ENCODE measurements at regions not wholly inside any gene's neighbourhood (a gene's known extent, or its start where the extent isn't known, plus 50 kb on each side); places are given as distances from the start of the nearest gene placed in this dataset.

- Histone ChIP-seq H3K4me1 (ENCODE audit: insufficient read depth, insufficient read length) (peaks cover 3% of the 10 kb centered on the region), H3K36me3 (ENCODE audit: insufficient read depth, insufficient read length, low read length) (no peaks in the 10 kb centered on the region), H3K9me3 (ENCODE audit: insufficient read depth, low read length) (peaks cover 1% of the 10 kb centered on the region; the same call in 1 of the 2 replicates), H3K27me3 (ENCODE audit: insufficient read depth, insufficient read length) (no peaks in the 10 kb centered on the region), H3K9ac (ENCODE audit: insufficient read length, low read depth) (no peak overlapping the region), H3K4me3 (ENCODE audit: insufficient read length, low read depth) (no peak overlapping the region)
- no peak for DNase-seq (ENCODE audit: low read depth, low spot score)
- TF ChIP-seq SUZ12 (IDR thresholded peaks at IDR 0.05; ENCODE audit: extremely low read depth, insufficient read depth, insufficient read length) (no peak), ZNF274 (IDR thresholded peaks at IDR 0.05; ENCODE audit: low read depth, low read length) (no peak), YY1 (IDR thresholded peaks at IDR 0.05; ENCODE audit: insufficient read depth, insufficient read length) (no peak)
These were observed 111.6 kb downstream of the ERMARD start for GRCh38 chr6:169862892-169863525.

- Histone ChIP-seq H3K9me3 (ENCODE audit: insufficient read depth, low read length) (peaks cover 7% of the 10 kb centered on the region; the same call in 1 of the 2 replicates), H3K4me1 (ENCODE audit: insufficient read depth, insufficient read length) (peaks cover 3% of the 10 kb centered on the region), H3K4me3 (ENCODE audit: insufficient read length, low read depth) (no peak overlapping the region), H3K27me3 (ENCODE audit: insufficient read depth, insufficient read length) (no peaks in the 10 kb centered on the region), H3K9ac (ENCODE audit: insufficient read length, low read depth) (no peak overlapping the region), H3K36me3 (ENCODE audit: insufficient read depth, insufficient read length, low read length) (no peaks in the 10 kb centered on the region)
- TF ChIP-seq YY1 (IDR thresholded peaks at IDR 0.05; ENCODE audit: insufficient read depth, insufficient read length): no peak
- no peak for TF ChIP-seq ZNF274 (IDR thresholded peaks at IDR 0.05; ENCODE audit: low read depth, low read length)
- no peak for TF ChIP-seq SUZ12 (IDR thresholded peaks at IDR 0.05; ENCODE audit: extremely low read depth, insufficient read depth, insufficient read length)
- DNase-seq (ENCODE audit: low read depth, low spot score): no peak
These were observed 110.8 kb downstream of the ERMARD start for GRCh38 chr6:169862043-169862891.

- no peak for TF ChIP-seq ZNF274 (IDR thresholded peaks at IDR 0.05; ENCODE audit: low read depth, low read length)
- TF ChIP-seq SUZ12 (IDR thresholded peaks at IDR 0.05; ENCODE audit: extremely low read depth, insufficient read depth, insufficient read length): no peak
- no peak for TF ChIP-seq YY1 (IDR thresholded peaks at IDR 0.05; ENCODE audit: insufficient read depth, insufficient read length)
- peaks cover 3% of the 10 kb centered on the region for H3K4me1 ChIP-seq (ENCODE audit: insufficient read depth, insufficient read length)
- no peak overlapping the region for H3K9ac ChIP-seq (ENCODE audit: insufficient read length, low read depth)
- H3K27me3 ChIP-seq (ENCODE audit: insufficient read depth, insufficient read length): no peaks in the 10 kb centered on the region
- H3K9me3 ChIP-seq (ENCODE audit: insufficient read depth, low read length): peaks cover 7% of the 10 kb centered on the region; the same call in 1 of the 2 replicates
- no peak overlapping the region for H3K4me3 ChIP-seq (ENCODE audit: insufficient read length, low read depth)
- no peak for DNase-seq (ENCODE audit: low read depth, low spot score)
- H3K36me3 ChIP-seq (ENCODE audit: insufficient read depth, insufficient read length, low read length): no peaks in the 10 kb centered on the region
These were observed 110.1 kb downstream of the ERMARD start for GRCh38 chr6:169861431-169862042.

GRCh38 chr6:169859978-169860703 lies 108.7 kb downstream of the ERMARD start:
- H3K9ac ChIP-seq (ENCODE audit: insufficient read length, low read depth): no peak overlapping the region
- no peak for TF ChIP-seq YY1 (IDR thresholded peaks at IDR 0.05; ENCODE audit: insufficient read depth, insufficient read length)
- TF ChIP-seq ZNF274 (IDR thresholded peaks at IDR 0.05; ENCODE audit: low read depth, low read length): no peak
- TF ChIP-seq SUZ12 (IDR thresholded peaks at IDR 0.05; ENCODE audit: extremely low read depth, insufficient read depth, insufficient read length): no peak
- no peaks in the 10 kb centered on the region for H3K27me3 ChIP-seq (ENCODE audit: insufficient read depth, insufficient read length)
- DNase-seq (ENCODE audit: low read depth, low spot score): no peak
- H3K9me3 ChIP-seq (ENCODE audit: insufficient read depth, low read length): peaks cover 7% of the 10 kb centered on the region; the same call in 1 of the 2 replicates
- H3K4me1 ChIP-seq (ENCODE audit: insufficient read depth, insufficient read length): peaks cover 3% of the 10 kb centered on the region
- H3K36me3 ChIP-seq (ENCODE audit: insufficient read depth, insufficient read length, low read length): no peaks in the 10 kb centered on the region
- no peak overlapping the region for H3K4me3 ChIP-seq (ENCODE audit: insufficient read length, low read depth)

GRCh38 chr6:169859401-169859977 lies 108.1 kb downstream of the ERMARD start:
- H3K9ac ChIP-seq (ENCODE audit: insufficient read length, low read depth): no peak overlapping the region

GRCh38 chr6:169858935-169859351 lies 107.5 kb downstream of the ERMARD start:
- peaks cover 7% of the 10 kb centered on the region; the same call in 1 of the 2 replicates for H3K9me3 ChIP-seq (ENCODE audit: insufficient read depth, low read length)
- TF ChIP-seq ZNF274 (IDR thresholded peaks at IDR 0.05; ENCODE audit: low read depth, low read length): no peak
- TF ChIP-seq YY1 (IDR thresholded peaks at IDR 0.05; ENCODE audit: insufficient read depth, insufficient read length): no peak
- TF ChIP-seq SUZ12 (IDR thresholded peaks at IDR 0.05; ENCODE audit: extremely low read depth, insufficient read depth, insufficient read length): no peak

More at GRCh38 chr6:169859401-169859977, 108.1 kb downstream of the ERMARD start:
- DNase-seq (ENCODE audit: low read depth, low spot score): no peak
- Histone ChIP-seq H3K4me3 (ENCODE audit: insufficient read length, low read depth) (no peak overlapping the region), H3K9me3 (ENCODE audit: insufficient read depth, low read length) (peaks cover 7% of the 10 kb centered on the region; the same call in 1 of the 2 replicates), H3K4me1 (ENCODE audit: insufficient read depth, insufficient read length) (peaks cover 3% of the 10 kb centered on the region), H3K27me3 (ENCODE audit: insufficient read depth, insufficient read length) (no peaks in the 10 kb centered on the region), H3K36me3 (ENCODE audit: insufficient read depth, insufficient read length, low read length) (no peaks in the 10 kb centered on the region)
- TF ChIP-seq ZNF274 (IDR thresholded peaks at IDR 0.05; ENCODE audit: low read depth, low read length) (no peak), SUZ12 (IDR thresholded peaks at IDR 0.05; ENCODE audit: extremely low read depth, insufficient read depth, insufficient read length) (no peak), YY1 (IDR thresholded peaks at IDR 0.05; ENCODE audit: insufficient read depth, insufficient read length) (no peak)

More at GRCh38 chr6:169858935-169859351, 107.5 kb downstream of the ERMARD start:
- peaks cover 3% of the 10 kb centered on the region for H3K4me1 ChIP-seq (ENCODE audit: insufficient read depth, insufficient read length)
- no peaks in the 10 kb centered on the region for H3K27me3 ChIP-seq (ENCODE audit: insufficient read depth, insufficient read length)
- no peak for DNase-seq (ENCODE audit: low read depth, low spot score)
- no peaks in the 10 kb centered on the region for H3K36me3 ChIP-seq (ENCODE audit: insufficient read depth, insufficient read length, low read length)
- H3K9ac ChIP-seq (ENCODE audit: insufficient read length, low read depth): no peak overlapping the region
- no peak overlapping the region for H3K4me3 ChIP-seq (ENCODE audit: insufficient read length, low read depth)

All from NT2/D1 (cell line).